IMR-90 (cell line): ENCODE measurements at regions not wholly inside any gene's neighbourhood (a gene's known extent, or its start where the extent isn't known, plus 50 kb on each side); places are given as distances from the start of the nearest gene placed in this dataset.

ENCODE experiments used
- ATAC-seq: fragments of 200-7000 bp; cut with Tn5 transposase; 2 replicates; pipeline ENCODE4 v1.9.1; 2020; ENCODE audit warnings: low read depth, mild to moderate bottlenecking, moderate library complexity
- BruUV-seq: library from RNA; stranded (reverse); fragments of 400-500 nt; replicated peaks from 2 replicates; lab custom pipeline; 2021; lab: Mats Ljungman, UMichigan
- CTCF ChIA-PET: fragments of 300-600 bp; formaldehyde crosslinking; extraction: SDS; loops from one replicate; lab custom pipeline; 2021; ENCODE audit warnings: antibody characterized with exemption; lab: Yijun Ruan, JAX
- POLR2A ChIA-PET: fragments of 300-600 bp; sonication (Branson Sonifier 250); formaldehyde crosslinking; loops from one replicate; lab custom pipeline; 2022; ENCODE audit warnings: antibody characterized with exemption; ENCODE audit not compliant: unreplicated experiment; lab: Charles Lee
- DNase-seq: peaks from one replicate; pipeline ENCODE4 v3.0.0; 2013
- H2AFZ ChIP-seq: replicated peaks from 2 replicates; pipeline ENCODE3; 2013; ENCODE audit warnings: low read length, mild to moderate bottlenecking; ENCODE audit not compliant: poor library complexity
- H2AK5ac ChIP-seq: 2 replicates; pipeline ENCODE4 v1.6.1; 2013; ENCODE audit warnings: low read depth, low read length, inconsistent platforms
- H2AK9ac ChIP-seq: replicated peaks from 2 replicates; pipeline ENCODE3; 2013; ENCODE audit warnings: mild to moderate bottlenecking, low read depth, low read length, moderate library complexity; ENCODE audit not compliant: poor library complexity
- H2BK120ac ChIP-seq: 2 replicates; pipeline ENCODE4 v1.6.1; 2013; ENCODE audit warnings: low read depth, low read length, inconsistent platforms
- H2BK15ac ChIP-seq: 3 replicates; pipeline ENCODE4 v1.6.1; 2013; ENCODE audit warnings: low read depth, low read length, inconsistent platforms
- H2BK20ac ChIP-seq: 2 replicates; pipeline ENCODE4 v1.6.1; 2013; ENCODE audit warnings: low read depth, mild to moderate bottlenecking, inconsistent platforms, low read length, moderate library complexity
- H2BK5ac ChIP-seq: 2 replicates; pipeline ENCODE4 v1.6.1; 2013; ENCODE audit warnings: mild to moderate bottlenecking, low read depth, low read length, inconsistent platforms; ENCODE audit not compliant: poor library complexity, severe bottlenecking
- H3K14ac ChIP-seq: replicated peaks from 2 replicates; pipeline ENCODE4 v1.6.1; 2013; ENCODE audit warnings: low read depth, low read length, inconsistent platforms
- H3K18ac ChIP-seq: 2 replicates; pipeline ENCODE4 v1.6.1; 2013; ENCODE audit warnings: low read depth, low read length, control low read depth
- H3K23ac ChIP-seq: 2 replicates; pipeline ENCODE4 v1.6.1; 2013; ENCODE audit warnings: low read depth, low read length, inconsistent platforms
- H3K27ac ChIP-seq: 2 replicates; pipeline ENCODE4 v1.5.1; 2013; ENCODE audit warnings: mild to moderate bottlenecking, control low read depth, low read length; ENCODE audit not compliant: insufficient read depth
- H3K27me3 ChIP-seq: 2 replicates; pipeline ENCODE4 v1.6.1; 2013; ENCODE audit warnings: low read length; ENCODE audit not compliant: control insufficient read depth, insufficient read depth
- H3K36me3 ChIP-seq: 2 replicates; pipeline ENCODE4 v1.6.1; 2013; ENCODE audit warnings: low read length, mixed read lengths; ENCODE audit not compliant: control insufficient read depth, insufficient read depth
- H3K4ac ChIP-seq: 2 replicates; pipeline ENCODE4 v1.6.1; 2013; ENCODE audit warnings: low read depth, low read length, inconsistent platforms
- H3K4me1 ChIP-seq: 2 replicates; pipeline ENCODE4 v1.6.1; 2013; ENCODE audit warnings: low read length, mixed read lengths; ENCODE audit not compliant: control insufficient read depth, insufficient read depth
- H3K4me2 ChIP-seq: 2 replicates; pipeline ENCODE4 v1.6.1; 2013; ENCODE audit warnings: low read depth, mild to moderate bottlenecking, control low read depth, low read length, moderate library complexity
- H3K4me3 ChIP-seq: 2 replicates; pipeline ENCODE4 v1.5.1; 2013; ENCODE audit warnings: low read depth, mild to moderate bottlenecking, control low read depth, low read length, moderate library complexity; ENCODE audit not compliant: insufficient read depth
- H3K56ac ChIP-seq: 2 replicates; pipeline ENCODE4 v1.6.1; 2013; ENCODE audit warnings: low read length, inconsistent platforms; ENCODE audit not compliant: insufficient read depth; ENCODE audit errors: extremely low read depth
- H3K79me1 ChIP-seq, 2 experiments: 2 replicates each; pipeline ENCODE4 v1.6.1; 2013; ENCODE audit warnings: low read length in 2 of 2, inconsistent platforms in 1 of 2, low read depth in 1 of 2
- H3K9ac ChIP-seq: 2 replicates; pipeline ENCODE4 v1.6.1; 2013; ENCODE audit warnings: low read depth, low read length, control low read depth
- H3K9me1 ChIP-seq: 2 replicates; pipeline ENCODE4 v1.6.1; 2013; ENCODE audit warnings: low read length, inconsistent platforms; ENCODE audit not compliant: insufficient read depth
- H3K9me3 ChIP-seq: 2 replicates; pipeline ENCODE4 v1.6.1; 2013; ENCODE audit warnings: low read length; ENCODE audit not compliant: control insufficient read depth, insufficient read depth
- H4K20me1 ChIP-seq: 2 replicates; pipeline ENCODE4 v1.6.1; 2013; ENCODE audit warnings: low read length, inconsistent platforms; ENCODE audit not compliant: insufficient read depth
- H4K5ac ChIP-seq: 2 replicates; pipeline ENCODE4 v1.6.1; 2013; ENCODE audit warnings: mild to moderate bottlenecking, low read depth, low read length, control low read depth
- H4K8ac ChIP-seq, 2 experiments: 2 replicates each; pipeline ENCODE4 v1.6.1; 2013; ENCODE audit warnings: low read depth in 2 of 2, low read length in 2 of 2, control low read depth in 1 of 2, inconsistent platforms in 1 of 2
- H4K91ac ChIP-seq: 2 replicates; pipeline ENCODE4 v1.6.1; 2013; ENCODE audit warnings: low read depth, low read length, inconsistent platforms; ENCODE audit not compliant: insufficient read depth
- BHLHE40 ChIP-seq: fragments of 150-350 bp; IDR thresholded peaks from 2 replicates; pipeline ENCODE4 v1.6.1; 2016; ENCODE audit warnings: mild to moderate bottlenecking, low read depth, low read length
- CTCF ChIP-seq: conservative IDR thresholded peaks from 2 replicates; pipeline ENCODE4 v1.5.1; 2012; ENCODE audit warnings: mild to moderate bottlenecking, low read depth, low read length, improper control_type of control experiment
- MAFK ChIP-seq: IDR thresholded peaks from 2 replicates; pipeline ENCODE4 v1.6.1; 2012; ENCODE audit warnings: low read depth, low read length, improper control_type of control experiment
- MAZ ChIP-seq: IDR thresholded peaks from 2 replicates; pipeline ENCODE4 v1.6.1; 2012; ENCODE audit warnings: low read depth, mild to moderate bottlenecking, low read length, improper control_type of control experiment, moderate library complexity, borderline replicate concordance
- MXI1 ChIP-seq: IDR thresholded peaks from 2 replicates; pipeline ENCODE4 v1.6.1; 2012; ENCODE audit warnings: low read depth, mild to moderate bottlenecking, low read length, moderate library complexity, borderline replicate concordance
- RAD21 ChIP-seq: IDR thresholded peaks from 2 replicates; pipeline ENCODE4 v1.6.1; 2012; ENCODE audit warnings: low read length, improper control_type of control experiment
- WGBS, 2 experiments: methylation state at CpG; one replicate each; pipeline versions ENCODE4 v1.1.5 to v1.1.7; 2013; ENCODE audit warnings: missing lambda C conversion rate in 2 of 2; ENCODE audit not compliant: insufficient read length in 1 of 2; ENCODE audit errors: extremely low coverage in 2 of 2; 5-methylcytosine and 5-hydroxymethylcytosine counted together
- dilution Hi-C: fragments of 300-500 bp; cut with HindIII; formaldehyde crosslinking; loops from one replicate; pipeline ENCODE4 v1.14.3; 2018; ENCODE audit warnings: low sequenced_read_pairs; ENCODE audit not compliant: unreplicated experiment
- in situ Hi-C: fragments of 300-500 bp; cut with MboI; formaldehyde crosslinking; loops from 3 replicates; pipeline ENCODE4 v1.14.3; 2019; ENCODE audit warnings: low sequenced_read_pairs, inconsistent platforms, mixed read lengths
- intact Hi-C: fragments of 100-400 bp; cut with micrococcal nuclease; formaldehyde crosslinking; loops from 2 replicates; pipeline ENCODE4 v1.10.0; 2022

- Histone ChIP-seq H4K20me1 (no peaks in the 10 kb centered on the region), H3K79me1 (no peaks in the 10 kb centered on the region), H4K8ac (no peak overlapping the region), H3K23ac (no peak overlapping the region), H2BK5ac (no peak overlapping the region), H3K9me3 (no peaks in the 10 kb centered on the region; the same call in 1 of the 2 replicates), H3K4me3 (no peak overlapping the region), H3K27ac (no peak overlapping the region), H3K4me2 (no peak overlapping the region), H3K36me3 (no peaks in the 10 kb centered on the region), H2BK15ac (no peak overlapping the region), H3K18ac (no peak overlapping the region), H3K27me3 (peaks cover 42% of the 10 kb centered on the region), H2BK20ac (no peak overlapping the region), H3K56ac (no peak overlapping the region), H2AK9ac (no peak overlapping the region), H3K4ac (no peak overlapping the region), H3K9me1 (no peaks in the 10 kb centered on the region), H2AK5ac (no peak overlapping the region), H2BK120ac (no peak overlapping the region), H3K4me1 (peaks cover 2% of the 10 kb centered on the region; the same call in 1 of the 2 replicates), H3K9ac (no peak overlapping the region), H3K14ac (no peak overlapping the region), H4K91ac (no peak overlapping the region), H4K5ac (no peak overlapping the region), H2AFZ (peak overlapping the region; percentile 23)
- TF ChIP-seq MAZ: no peak
- TF ChIP-seq MXI1: no peak
- no peak for TF ChIP-seq BHLHE40
- no peak for TF ChIP-seq RAD21
- TF ChIP-seq MAFK: no peak
- TF ChIP-seq CTCF: no peak
- ChIA-PET CTCF (interaction anchor here (0.9 kb wide), 1 partner anchor 93 kb away, joined by 3 read pairs; no protein-coding TSS in a partner anchor), POLR2A (no interaction called here)
- no TSS peak for BruUV-seq
- DNase-seq: no peak
- in situ Hi-C loops: no loop called here
- dilution Hi-C loops: no loop called here
- WGBS, 2 experiments: 84% methylated on average over 5 of the region's 8 CpGs; no CpG with 5 or more reads in 1 of the 2 experiments
- ATAC-seq: no peak
- intact Hi-C loops: no loop called here
These were observed 101.3 kb downstream of the INHBB start for GRCh38 chr2:120447127-120447785.
